GM20000 (cell line): ENCODE measurements at regions not wholly inside any gene's neighbourhood (a gene's known extent, or its start where the extent isn't known, plus 50 kb on each side); places are given as distances from the start of the nearest gene placed in this dataset.

Experiments
- DNase-seq: peaks from one replicate; pipeline ENCODE4 v3.0.0; 2012; ENCODE audit warnings: low spot score
- CTCF ChIP-seq: IDR thresholded peaks from 2 replicates; pipeline ENCODE4 v1.5.1; 2012; ENCODE audit warnings: mild to moderate bottlenecking, control low read depth; ENCODE audit errors: extremely low read depth, missing control alignments

GRCh38 chr7:115085421-115085820 is 163.5 kb downstream of the MDFIC start:
- TF ChIP-seq CTCF = no peak
- DNase-seq = no peak

GRCh38 chr7:115083935-115084334 is 162.0 kb downstream of the MDFIC start:
- DNase-seq = no peak
- TF ChIP-seq CTCF = no peak

GRCh38 chr7:115081772-115082171 is 159.9 kb downstream of the MDFIC start:
- no peak for TF ChIP-seq CTCF
- no peak for DNase-seq

- DNase-seq = no peak
- TF ChIP-seq CTCF = no peak
Measured at GRCh38 chr7:115078851-115079250, 157.0 kb downstream of the MDFIC start.

GRCh38 chr7:115078386-115078785 is 156.5 kb downstream of the MDFIC start:
- TF ChIP-seq CTCF = no peak

GRCh38 chr7:115070311-115070710 is 148.4 kb downstream of the MDFIC start:
- TF ChIP-seq CTCF = no peak
- DNase-seq = no peak

More at GRCh38 chr7:115078386-115078785, 156.5 kb downstream of the MDFIC start:
- DNase-seq = no peak
